ENCODE measurements at regions not wholly inside any gene's neighbourhood (a gene's known extent, or its start where the extent isn't known, plus 50 kb on each side); places are given as distances from the start of the nearest gene placed in this dataset.
"Not testable (repeated sequence)": the region's sequence is repeated elsewhere in the genome, so short reads cannot be mapped to it uniquely, and the experiment has no call there.

- H3K4me3 ChIP-seq (ENCODE audit: low read depth, low read length), result peak overlapping the region; percentile 39
- DNase-seq (ENCODE audit: low read depth), result no peak
Measured at GRCh38 chr6:13874191-13874549, 50.6 kb upstream of the RNF182 start.

- H3K4me3 ChIP-seq (ENCODE audit: low read depth, low read length), result peak overlapping the region; percentile 39
- no peak for DNase-seq (ENCODE audit: low read depth)
Measured at GRCh38 chr6:13873288-13874190, 51.2 kb upstream of the RNF182 start.

- no peak for DNase-seq (ENCODE audit: low read depth)
- no peak overlapping the region for H3K4me3 ChIP-seq (ENCODE audit: low read depth, low read length)
Measured at GRCh38 chr6:13872681-13873080, 52.1 kb upstream of the RNF182 start.

DNA sequence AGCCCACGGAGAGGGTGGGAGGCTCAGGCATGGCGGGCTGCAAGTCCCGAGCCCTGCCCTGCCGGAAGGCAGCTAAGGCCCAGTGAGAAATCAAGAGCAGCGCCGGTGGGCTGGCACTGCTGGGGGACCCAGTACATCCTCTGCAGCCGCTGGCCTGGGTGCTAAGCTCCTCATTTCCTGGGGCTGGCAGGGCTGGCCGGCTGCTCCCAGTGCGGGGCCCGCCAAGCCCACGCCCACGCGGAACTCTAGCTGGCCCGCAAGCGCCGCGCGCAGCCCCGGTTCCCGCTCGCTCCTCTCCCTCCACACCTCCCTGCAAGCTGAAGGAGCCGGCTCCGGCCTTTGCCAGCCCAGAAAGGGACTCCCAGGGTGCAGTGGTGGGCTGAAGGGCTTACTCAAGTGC is 52.7 kb upstream of the RNF182 start:
- not testable (repeated sequence) for H3K4me3 ChIP-seq (ENCODE audit: low read depth, low read length)

DNA sequence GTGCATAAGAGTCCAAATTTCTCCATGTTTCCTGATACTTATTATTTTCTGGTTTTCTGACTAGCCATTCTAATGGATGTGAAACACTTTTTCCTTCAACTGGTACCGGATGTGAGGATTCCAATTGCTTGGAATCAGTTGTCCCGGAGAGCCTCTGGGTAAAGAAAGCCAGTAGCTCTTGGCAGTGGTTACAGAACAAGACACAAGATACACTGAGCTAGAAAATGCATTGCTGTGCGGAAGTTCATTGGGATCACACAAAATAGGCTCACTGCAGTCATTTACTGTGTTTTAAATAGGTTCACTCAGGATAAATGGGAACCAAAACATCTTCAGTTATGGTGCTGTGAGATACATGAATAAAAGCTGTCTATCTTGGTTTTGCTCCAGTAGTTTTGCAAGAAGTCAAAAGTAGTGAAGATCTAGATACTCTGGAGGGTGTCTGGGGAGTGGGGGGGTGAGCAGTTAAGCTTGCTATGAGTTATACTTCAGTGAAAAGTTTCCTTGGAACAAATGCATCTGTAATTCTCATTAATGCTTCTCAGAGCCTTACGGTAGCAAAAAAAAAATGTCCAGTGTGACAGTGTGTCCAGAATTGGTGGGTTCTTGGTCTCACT is 54.4 kb upstream of the RNF182 start:
- DNase-seq (ENCODE audit: low read depth), result peak; percentile 10
- no peak overlapping the region for H3K4me3 ChIP-seq (ENCODE audit: low read depth, low read length)

More for the DNA sequence above, 52.7 kb upstream of the RNF182 start:
- DNase-seq (ENCODE audit: low read depth), result not testable (repeated sequence)

DNA sequence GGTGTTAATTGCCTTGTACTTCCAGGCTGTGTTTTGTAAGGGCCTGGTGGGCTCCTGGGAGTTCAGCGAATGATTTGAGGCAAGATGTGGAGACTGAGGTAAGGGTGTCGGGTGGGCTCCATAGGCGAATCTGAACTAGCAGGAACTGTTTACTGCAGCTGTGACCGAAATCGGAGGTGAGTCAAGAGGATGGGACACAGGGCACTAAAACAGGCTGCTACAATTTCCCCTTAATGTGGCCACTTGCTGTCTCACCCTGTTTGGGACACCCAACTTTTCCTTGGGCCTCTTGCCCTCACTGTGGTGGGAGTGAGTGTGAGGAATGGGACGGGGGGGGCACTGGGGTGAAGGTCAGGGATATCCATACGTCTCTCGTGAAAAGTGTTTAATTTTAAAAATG is 53.9 kb upstream of the MCUR1 start:
- DNase-seq (ENCODE audit: low read depth), result no peak
- no peak overlapping the region for H3K4me3 ChIP-seq (ENCODE audit: low read depth, low read length)

DNA sequence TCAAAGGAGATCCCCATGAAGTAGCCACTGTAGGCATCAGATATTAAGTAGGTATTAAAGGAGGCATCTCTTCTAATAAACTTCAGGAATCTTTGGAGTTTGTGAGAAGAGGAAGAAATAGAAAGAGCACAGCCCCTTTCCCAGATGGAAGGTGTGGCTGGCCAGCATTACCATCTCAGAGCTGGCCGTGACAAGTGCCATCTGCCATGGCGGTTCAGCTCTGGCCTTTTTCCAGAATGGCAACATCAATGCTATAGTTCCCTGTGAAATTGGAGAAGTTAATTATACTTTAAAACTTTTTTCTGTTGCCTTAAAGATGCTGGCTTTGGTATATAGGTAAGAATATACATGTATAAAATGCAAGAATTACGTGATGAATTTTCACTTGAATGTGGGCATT is 51.9 kb upstream of the MCUR1 start:
- no peak overlapping the region for H3K4me3 ChIP-seq (ENCODE audit: low read depth, low read length)
- DNase-seq (ENCODE audit: low read depth), result no peak

DNA sequence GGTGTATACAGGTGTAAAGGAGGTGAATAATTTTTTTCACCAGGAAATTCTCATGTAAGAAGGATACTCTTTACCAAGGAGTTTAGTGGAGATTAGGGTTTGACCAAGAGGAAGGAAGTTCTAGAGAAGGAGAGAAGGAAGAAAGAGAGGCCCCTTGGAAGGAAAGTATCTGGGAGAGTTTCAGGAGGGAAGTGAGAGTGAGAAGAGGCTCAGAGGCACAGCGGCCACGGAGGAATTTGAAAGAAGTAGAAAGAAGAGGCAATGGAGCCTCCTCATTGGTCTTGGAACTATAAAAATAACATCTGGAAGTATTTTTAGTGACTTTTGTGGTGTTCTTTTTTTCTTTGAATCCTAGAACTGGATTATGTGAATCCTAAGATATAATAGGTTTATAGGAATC is 50.8 kb upstream of the MCUR1 start:
- H3K4me3 ChIP-seq (ENCODE audit: low read depth, low read length), result no peak overlapping the region
- no peak for DNase-seq (ENCODE audit: low read depth)

- DNase-seq (ENCODE audit: low read depth); H3K4me3 ChIP-seq (ENCODE audit: low read depth, low read length): not testable (repeated sequence)
Measured at GRCh38 chr6:13864669-13865068, 50.3 kb upstream of the MCUR1 start.

Data from skeletal muscle cell (primary cell).